RKO (cell line): ENCODE measurements at regions not wholly inside any gene's neighbourhood (a gene's known extent, or its start where the extent isn't known, plus 50 kb on each side); places are given as distances from the start of the nearest gene placed in this dataset.

ENCODE experiments used
- DNase-seq: peaks from one replicate; pipeline ENCODE4 v3.0.0-alpha.2; 2016; ENCODE audit warnings: low spot score

GRCh38 chr13:65035302-65035701, 2194.8 kb downstream of the PCDH9 start:
- DNase-seq: no peak

- DNase-seq: no peak
These were observed 2195.9 kb downstream of the PCDH9 start for GRCh38 chr13:65034266-65034665.

GRCh38 chr13:65032825-65033224, 2197.3 kb downstream of the PCDH9 start:
- no peak for DNase-seq

GRCh38 chr13:65028101-65028500, 2202.0 kb downstream of the PCDH9 start:
- no peak for DNase-seq

GRCh38 chr13:65026505-65026904, 2203.6 kb downstream of the PCDH9 start:
- no peak for DNase-seq

GRCh38 chr13:65011378-65011777, 2218.8 kb downstream of the PCDH9 start:
- DNase-seq: no peak

GRCh38 chr13:64997438-64997837, 2232.7 kb downstream of the PCDH9 start:
- no peak for DNase-seq

GRCh38 chr13:64993514-64994164, 2236.5 kb downstream of the PCDH9 start:
- no peak for DNase-seq

- no peak for DNase-seq
These were observed 2237.8 kb downstream of the PCDH9 start for GRCh38 chr13:64992314-64992713.

GRCh38 chr13:64985075-64985474, 2245.1 kb downstream of the PCDH9 start:
- no peak for DNase-seq

GRCh38 chr13:64962404-64962803, 2267.7 kb downstream of the PCDH9 start:
- no peak for DNase-seq

GRCh38 chr13:64959276-64959675, 2270.9 kb downstream of the PCDH9 start:
- no peak for DNase-seq

- no peak for DNase-seq
These were observed 2272.0 kb downstream of the PCDH9 start for GRCh38 chr13:64958106-64958505.

- no peak for DNase-seq
These were observed 2291.5 kb downstream of the PCDH9 start for GRCh38 chr13:64938660-64939059.

GRCh38 chr13:64937302-64937701, 2292.8 kb downstream of the PCDH9 start:
- no peak for DNase-seq

- DNase-seq: no peak
These were observed 2293.3 kb downstream of the PCDH9 start for GRCh38 chr13:64936879-64937278.

GRCh38 chr13:64935441-64935840, 2294.7 kb downstream of the PCDH9 start:
- DNase-seq: no peak

GRCh38 chr13:64934569-64935362, 2295.4 kb downstream of the PCDH9 start:
- DNase-seq: no peak

GRCh38 chr13:64930636-64931035, 2299.5 kb downstream of the PCDH9 start:
- no peak for DNase-seq

GRCh38 chr13:64928696-64929499, 2301.2 kb downstream of the PCDH9 start:
- peak; percentile 85 for DNase-seq

- DNase-seq: no peak
These were observed 2304.4 kb downstream of the PCDH9 start for GRCh38 chr13:64925727-64926126.

GRCh38 chr13:64925284-64925683, 2304.9 kb downstream of the PCDH9 start:
- no peak for DNase-seq

- DNase-seq: no peak
These were observed 2305.7 kb downstream of the PCDH9 start for GRCh38 chr13:64924401-64924800.
